Left lung (tissue), 4 donors: ENCODE measurements at regions not wholly inside any gene's neighbourhood (a gene's known extent, or its start where the extent isn't known, plus 50 kb on each side); places are given as distances from the start of the nearest gene placed in this dataset.

Source experiments
- ATAC-seq: fragments of 200-7000 bp; cut with Tn5 transposase; one replicate; pipeline ENCODE4 v1.9.1; 2020; ENCODE audit warnings: moderate library complexity
- DNase-seq, 4 donors: peaks; one replicate each; pipeline ENCODE4 v3.0.0-alpha.2; 2013 to 2020
- H3K27ac ChIP-seq, 2 donors: fragments of 200-600 bp; sonication (generic) in 1 of 2; one replicate each; pipeline versions ENCODE4 v1.5.0 to v1.8.0; 2020 to 2021
- H3K27me3 ChIP-seq, 2 donors: fragments of 200-600 bp; sonication (generic) in 1 of 2; one replicate each; pipeline versions ENCODE4 v1.5.0 to v1.8.0; 2020 to 2021
- H3K36me3 ChIP-seq, 2 donors: fragments of 200-600 bp; sonication (generic) in 1 of 2; one replicate each; pipeline versions ENCODE4 v1.5.0 to v1.8.0; 2020 to 2021
- H3K4me1 ChIP-seq, 2 donors: fragments of 200-600 bp; one replicate each; pipeline ENCODE4 v1.8.0; 2021
- H3K4me3 ChIP-seq, 2 donors: fragments of 200-600 bp; sonication (generic) in 1 of 2; one replicate each; pipeline versions ENCODE4 v1.5.0 to v1.8.0; 2020 to 2021; ENCODE audit warnings: mild to moderate bottlenecking in 1 of 2
- H3K9me3 ChIP-seq, 2 donors: fragments of 200-600 bp; sonication (generic) in 1 of 2; one replicate each; pipeline versions ENCODE4 v1.5.0 to v1.8.0; 2020 to 2021
- intact Hi-C, 2 donors: fragments of 100-400 bp; cut with DNase I; formaldehyde crosslinking; loops; one replicate each; pipeline versions ENCODE4 v1.11.2 to v1.14.2; 2022
- TF ChIP-seq, protein P1 (sequence below), 2 donors: fragments of 200-600 bp; sonication (generic) in 1 of 2; IDR thresholded peaks; one replicate each; pipeline versions ENCODE4 v1.5.0 to v1.8.0; 2021; ENCODE audit warnings: antibody characterized with exemption in 2 of 2
- donor health status: DM: no; HTN: yes; CAD: no.
- donor health status: DM: no; HTN: no; CAD: no.

DNA sequence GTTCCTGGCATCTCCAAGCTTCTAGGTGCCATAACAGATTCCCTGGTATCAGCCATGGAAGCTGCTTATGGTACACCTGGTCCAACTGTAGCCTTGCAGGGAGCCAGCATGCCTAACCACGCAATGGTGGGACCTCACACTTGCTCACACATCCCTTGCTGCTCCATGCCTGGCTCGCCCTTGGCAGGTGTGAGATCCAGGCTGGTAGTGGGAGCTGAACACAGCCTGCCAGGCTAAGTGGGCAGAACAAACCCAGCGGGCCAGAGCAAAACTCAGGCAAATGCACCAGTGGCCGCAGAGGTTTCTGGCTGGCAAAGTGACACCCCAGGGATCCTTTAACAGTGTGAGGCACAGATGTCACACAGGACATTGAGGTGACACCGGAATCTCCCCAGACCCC, 185.8 kb downstream of the NDUFA10 start:
- ATAC-seq (no peak), DNase-seq (no peak)
- Histone ChIP-seq H3K27me3 (no peaks in the 10 kb centered on the region), H3K27ac (no peak overlapping the region), H3K36me3 (no peaks in the 10 kb centered on the region), H3K4me3 (no peak overlapping the region), H3K9me3 (peaks cover 0 to 15% of the 10 kb centered on the region in 2 donors), H3K4me1 (no peaks in the 10 kb centered on the region)
- intact Hi-C loops = no loop called here
- TF ChIP-seq, protein P1, sequence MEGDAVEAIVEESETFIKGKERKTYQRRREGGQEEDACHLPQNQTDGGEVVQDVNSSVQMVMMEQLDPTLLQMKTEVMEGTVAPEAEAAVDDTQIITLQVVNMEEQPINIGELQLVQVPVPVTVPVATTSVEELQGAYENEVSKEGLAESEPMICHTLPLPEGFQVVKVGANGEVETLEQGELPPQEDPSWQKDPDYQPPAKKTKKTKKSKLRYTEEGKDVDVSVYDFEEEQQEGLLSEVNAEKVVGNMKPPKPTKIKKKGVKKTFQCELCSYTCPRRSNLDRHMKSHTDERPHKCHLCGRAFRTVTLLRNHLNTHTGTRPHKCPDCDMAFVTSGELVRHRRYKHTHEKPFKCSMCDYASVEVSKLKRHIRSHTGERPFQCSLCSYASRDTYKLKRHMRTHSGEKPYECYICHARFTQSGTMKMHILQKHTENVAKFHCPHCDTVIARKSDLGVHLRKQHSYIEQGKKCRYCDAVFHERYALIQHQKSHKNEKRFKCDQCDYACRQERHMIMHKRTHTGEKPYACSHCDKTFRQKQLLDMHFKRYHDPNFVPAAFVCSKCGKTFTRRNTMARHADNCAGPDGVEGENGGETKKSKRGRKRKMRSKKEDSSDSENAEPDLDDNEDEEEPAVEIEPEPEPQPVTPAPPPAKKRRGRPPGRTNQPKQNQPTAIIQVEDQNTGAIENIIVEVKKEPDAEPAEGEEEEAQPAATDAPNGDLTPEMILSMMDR (IDR thresholded peaks at IDR 0.05) = no peak

DNA sequence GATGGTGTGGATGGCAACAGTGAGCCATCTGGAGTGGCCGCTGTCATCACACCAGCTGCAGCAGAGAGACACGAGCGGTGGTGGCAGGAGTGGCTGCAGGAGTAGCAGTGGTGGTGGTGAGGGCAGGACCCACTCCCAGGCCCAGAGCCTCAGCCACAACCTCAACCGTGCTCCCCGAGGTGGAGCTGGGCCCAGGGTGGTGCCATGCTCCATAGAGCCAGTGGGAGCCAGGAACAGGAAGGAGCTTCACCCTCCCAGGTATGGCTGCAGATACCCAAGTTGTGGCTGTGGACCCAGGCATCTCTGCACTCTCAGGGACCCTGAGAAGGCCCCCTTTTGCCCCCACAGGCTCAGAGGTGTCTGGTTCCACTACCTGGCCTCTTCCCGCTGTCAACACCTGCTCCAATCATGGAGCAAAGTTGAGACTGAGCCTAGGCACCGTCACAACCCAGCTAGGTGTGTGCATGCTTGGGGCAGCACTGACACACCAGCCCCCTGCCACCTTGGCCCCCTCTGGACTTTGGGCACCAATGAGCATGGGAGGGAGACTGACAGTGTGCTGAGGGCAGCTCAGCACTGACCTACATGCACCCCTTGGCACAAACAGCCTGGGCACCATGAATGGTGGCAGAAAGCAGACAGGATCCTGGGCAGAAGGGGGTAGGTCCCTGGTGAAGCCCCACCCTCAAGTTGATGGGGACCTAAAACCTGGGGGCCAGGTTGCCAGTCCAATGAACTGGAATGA, 188.9 kb downstream of the NDUFA10 start:
- DNase-seq (peak in 1 of 4 donors; percentile 39), ATAC-seq (no peak)
- no peak overlapping the region for H3K4me3 ChIP-seq
- H3K4me1 ChIP-seq = peaks cover 0 to 2% of the 10 kb centered on the region in 2 donors
- no peak overlapping the region for H3K27ac ChIP-seq
- peaks cover 0 to 8% of the 10 kb centered on the region in 2 donors for H3K9me3 ChIP-seq
- intact Hi-C loops = no loop called here
- no peaks in the 10 kb centered on the region for H3K36me3 ChIP-seq
- no peaks in the 10 kb centered on the region for H3K27me3 ChIP-seq
- TF ChIP-seq, protein P1 (IDR thresholded peaks at IDR 0.05) = no peak

DNA sequence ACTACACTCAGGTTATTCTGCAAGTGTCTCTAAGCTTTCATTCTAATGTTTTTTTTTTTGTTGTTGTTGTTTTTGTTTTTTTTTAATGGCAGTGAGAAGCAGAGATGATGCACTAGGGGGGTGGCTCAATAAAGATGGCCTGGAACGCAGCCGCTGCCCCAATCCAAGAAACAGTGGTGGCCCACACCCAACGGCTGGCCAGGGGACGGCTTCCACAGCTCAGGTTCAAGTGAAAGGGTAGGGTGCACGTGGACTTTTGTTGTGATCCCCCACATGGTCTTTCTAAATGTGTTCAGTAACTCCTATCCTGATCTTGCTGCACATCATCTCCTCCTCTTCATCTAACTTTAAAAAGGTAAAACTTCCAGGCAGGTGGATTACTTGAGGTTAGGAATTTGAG, 190.1 kb downstream of the NDUFA10 start:
- no peak overlapping the region for H3K4me3 ChIP-seq
- intact Hi-C loops = no loop called here
- no peak overlapping the region for H3K27ac ChIP-seq
- TF ChIP-seq, protein P1 (IDR thresholded peaks at IDR 0.05) = no peak
- H3K9me3 ChIP-seq = peaks cover 0 to 8% of the 10 kb centered on the region in 2 donors
- no peak for DNase-seq
- H3K4me1 ChIP-seq = peaks cover 0 to 3% of the 10 kb centered on the region in 2 donors
- H3K36me3 ChIP-seq = no peaks in the 10 kb centered on the region
- H3K27me3 ChIP-seq = no peaks in the 10 kb centered on the region
- no peak for ATAC-seq

DNA sequence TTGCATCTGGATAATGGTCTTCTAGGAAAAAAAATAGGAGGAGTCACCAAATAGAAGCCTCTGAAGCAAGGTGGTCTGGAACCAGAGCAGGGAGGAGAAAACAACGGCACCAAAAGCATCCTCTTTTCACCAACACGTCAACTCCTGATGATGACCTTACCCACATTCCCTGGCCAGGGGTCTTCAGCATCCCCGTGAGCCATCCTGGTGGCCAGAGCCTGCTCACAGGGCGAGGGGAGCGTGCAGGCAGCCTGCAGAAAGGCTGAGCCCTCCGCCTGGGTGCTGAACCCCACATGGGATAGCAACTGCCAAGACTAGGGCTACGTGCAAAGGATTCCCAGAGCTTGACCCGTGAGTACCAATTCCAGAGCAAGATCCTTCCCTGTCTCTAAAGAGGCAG, 191.0 kb downstream of the NDUFA10 start:
- H3K36me3 ChIP-seq = no peaks in the 10 kb centered on the region
- ATAC-seq (no peak), DNase-seq (peak in 1 of 4 donors; percentile 45)
- H3K4me1 ChIP-seq = peaks cover 0 to 3% of the 10 kb centered on the region in 2 donors
- TF ChIP-seq, protein P1 (IDR thresholded peaks at IDR 0.05) = no peak
- intact Hi-C loops = no loop called here
- no peak overlapping the region for H3K27ac ChIP-seq
- no peak overlapping the region for H3K4me3 ChIP-seq
- peaks cover 0 to 8% of the 10 kb centered on the region in 2 donors for H3K9me3 ChIP-seq
- H3K27me3 ChIP-seq = peaks cover 0 to 2% of the 10 kb centered on the region in 2 donors

DNA sequence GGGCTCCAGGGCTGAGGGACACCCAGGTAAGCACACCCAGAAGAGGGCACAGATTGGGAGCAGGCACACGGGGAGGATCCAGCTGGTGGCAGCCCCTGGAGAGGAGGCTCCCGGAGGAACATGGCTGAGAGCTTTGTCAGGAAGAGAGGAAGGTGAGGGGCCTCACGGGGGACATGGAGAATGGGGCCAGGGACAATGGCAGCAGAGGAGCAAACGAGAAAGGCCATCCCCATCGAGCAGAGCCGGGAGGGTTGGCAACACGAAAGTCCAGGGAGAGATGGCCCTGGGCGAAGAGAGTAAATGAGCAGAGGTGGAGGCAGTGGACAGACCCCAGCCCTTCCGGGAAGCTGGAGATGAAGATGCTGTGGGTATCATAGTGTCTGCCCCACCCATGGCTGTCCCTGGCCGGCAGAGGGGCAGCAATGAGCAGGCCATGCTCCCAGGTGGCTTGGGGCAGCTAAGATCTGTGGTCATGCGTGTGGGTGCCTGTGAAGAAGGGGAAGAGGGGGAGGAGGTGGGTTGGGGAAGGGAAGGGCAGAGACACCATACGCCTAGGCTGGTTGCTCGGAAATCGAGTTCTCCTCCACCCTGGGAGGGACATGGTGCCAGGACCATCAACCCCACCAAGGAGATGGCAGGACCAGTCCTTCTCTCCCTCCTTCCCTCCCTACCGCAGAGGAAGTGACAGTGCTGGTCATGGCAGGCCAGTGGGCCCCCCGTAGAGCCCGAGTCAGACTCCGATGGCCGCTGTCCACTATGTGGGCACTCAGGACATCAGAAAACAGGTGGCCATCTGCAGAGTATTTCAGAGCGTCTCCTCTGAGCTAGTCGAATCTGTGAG, 191.7 kb downstream of the NDUFA10 start:
- Histone ChIP-seq H3K27ac (no peak overlapping the region), H3K9me3 (peaks cover 0 to 8% of the 10 kb centered on the region in 2 donors), H3K36me3 (no peaks in the 10 kb centered on the region), H3K4me1 (peaks cover 0 to 3% of the 10 kb centered on the region in 2 donors), H3K27me3 (peaks cover 0 to 6% of the 10 kb centered on the region in 2 donors), H3K4me3 (no peak overlapping the region)
- ATAC-seq = no peak
- TF ChIP-seq, protein P1 (IDR thresholded peaks at IDR 0.05) = no peak
- peak in 1 of 4 donors; percentile 38 for DNase-seq
- intact Hi-C loops = no loop called here
